ENCODE measurements at regions not wholly inside any gene's neighbourhood (a gene's known extent, or its start where the extent isn't known, plus 50 kb on each side); places are given as distances from the start of the nearest gene placed in this dataset.

- DNase-seq (no peak), ATAC-seq (ENCODE audit: low read depth) (no peak)
- Histone ChIP-seq H3K4me2 (ENCODE audit: low read depth, low read length) (no peak overlapping the region), H2AK9ac (replicated peaks; ENCODE audit: low read depth, low read length, poor library complexity) (no peak overlapping the region), H3K9me1 (ENCODE audit: insufficient read depth, low read length) (no peaks in the 10 kb centered on the region), H3K36me3 (ENCODE audit: control insufficient read depth, insufficient read depth, low read length) (no peaks in the 10 kb centered on the region), H3K18ac (ENCODE audit: low read depth, low read length) (no peak overlapping the region), H3K56ac (ENCODE audit: extremely low read depth, insufficient read depth, low read length) (no peak overlapping the region), H3K27me3 (ENCODE audit: control insufficient read depth, insufficient read depth, low read length) (no peaks in the 10 kb centered on the region), H2AK5ac (ENCODE audit: low read depth, low read length) (no peak overlapping the region), H3K4me3 (ENCODE audit: insufficient read depth, low read depth, low read length) (no peak overlapping the region), H3K79me1 (ENCODE audit: low read depth in 1 of 2, low read length in 2 of 2) (no peaks in the 10 kb centered on the region), H3K27ac (ENCODE audit: insufficient read depth, low read length) (no peak overlapping the region), H4K91ac (ENCODE audit: insufficient read depth, low read depth, low read length) (no peak overlapping the region), H3K9me3 (ENCODE audit: control insufficient read depth, insufficient read depth, low read length) (no peaks in the 10 kb centered on the region), H2BK20ac (ENCODE audit: low read depth, low read length) (no peak overlapping the region), H4K5ac (ENCODE audit: low read depth, low read length) (no peak overlapping the region), H2BK15ac (ENCODE audit: low read depth, low read length) (no peak overlapping the region), H3K23ac (ENCODE audit: low read depth, low read length) (no peak overlapping the region), H3K4me1 (ENCODE audit: control insufficient read depth, insufficient read depth, low read length) (peaks cover 4% of the 10 kb centered on the region), H3K4ac (ENCODE audit: low read depth, low read length) (no peak overlapping the region), H2AFZ (replicated peaks; ENCODE audit: low read length, poor library complexity) (no peak overlapping the region), H3K14ac (replicated peaks; ENCODE audit: low read depth, low read length) (no peak overlapping the region), H2BK5ac (ENCODE audit: low read depth, low read length, poor library complexity, severe bottlenecking) (no peak overlapping the region), H3K9ac (ENCODE audit: low read depth, low read length) (no peak overlapping the region), H4K8ac (ENCODE audit: low read depth in 2 of 2, low read length in 2 of 2) (no peak overlapping the region), H4K20me1 (ENCODE audit: insufficient read depth, low read length) (no peaks in the 10 kb centered on the region), H2BK120ac (ENCODE audit: low read depth, low read length) (no peak overlapping the region)
- intact Hi-C loops (cut with micrococcal nuclease) (no loop called here), dilution Hi-C loops (cut with HindIII; ENCODE audit: low sequenced_read_pairs, unreplicated experiment) (no loop called here), in situ Hi-C loops (cut with MboI; ENCODE audit: low sequenced_read_pairs) (no loop called here)
- POLR2A ChIA-PET (ENCODE audit: unreplicated experiment): no interaction called here
- WGBS, 2 experiments (ENCODE audit: extremely low coverage in 2 of 2, insufficient read length in 1 of 2): no CpG with 5 or more reads among the region's 3 CpGs
- BruUV-seq (replicated peaks): no TSS peak
- TF ChIP-seq CHD1 (IDR thresholded peaks at IDR 0.05; ENCODE audit: low read depth, low read length): no peak
- no peak for TF ChIP-seq ELK1 (IDR thresholded peaks at IDR 0.05; ENCODE audit: borderline replicate concordance, low read depth, low read length)
- no peak for TF ChIP-seq USF2 (IDR thresholded peaks at IDR 0.05; ENCODE audit: low read depth, low read length)
- no peak for TF ChIP-seq FOS (IDR thresholded peaks at IDR 0.05; ENCODE audit: low read depth, low read length)
- no peak for TF ChIP-seq BHLHE40 (IDR thresholded peaks at IDR 0.05; ENCODE audit: low read depth, low read length)
- no peak for TF ChIP-seq NFE2L2 (IDR thresholded peaks at IDR 0.05; ENCODE audit: low read depth, low read length)
- TF ChIP-seq POLR2A (IDR thresholded peaks at IDR 0.05; ENCODE audit: low read depth, low read length): no peak
- TF ChIP-seq RAD21 (IDR thresholded peaks at IDR 0.05; ENCODE audit: low read length): no peak
- no peak for TF ChIP-seq MXI1 (IDR thresholded peaks at IDR 0.05; ENCODE audit: borderline replicate concordance, low read depth, low read length)
- TF ChIP-seq CEBPB (IDR thresholded peaks at IDR 0.05; ENCODE audit: low read depth, low read length): no peak
- TF ChIP-seq MAZ (IDR thresholded peaks at IDR 0.05; ENCODE audit: borderline replicate concordance, low read depth, low read length): no peak
- CTCF ChIA-PET: no interaction called here
These were observed 167.8 kb upstream of the SCN7A start for GRCh38 chr2:166661824-166662223.
